Choroid plexus epithelial cell (primary cell): ENCODE measurements at regions not wholly inside any gene's neighbourhood (a gene's known extent, or its start where the extent isn't known, plus 50 kb on each side); places are given as distances from the start of the nearest gene placed in this dataset.
"Not testable (repeated sequence)": the region's sequence is repeated elsewhere in the genome, so short reads cannot be mapped to it uniquely, and the experiment has no call there.

ENCODE experiments used
- DNase-seq: peaks from one replicate; pipeline ENCODE4 v3.0.0-alpha.2; 2010; ENCODE audit warnings: low read depth
- H3K4me3 ChIP-seq: 2 replicates; pipeline ENCODE4 v1.5.1; 2011; ENCODE audit warnings: low read depth, mild to moderate bottlenecking, control low read depth, low read length, moderate library complexity
- CTCF ChIP-seq: conservative IDR thresholded peaks from 2 replicates; pipeline ENCODE4 v1.5.1; 2011; ENCODE audit warnings: low read depth, mild to moderate bottlenecking, control low read depth, inconsistent platforms, low read length, moderate library complexity

DNA sequence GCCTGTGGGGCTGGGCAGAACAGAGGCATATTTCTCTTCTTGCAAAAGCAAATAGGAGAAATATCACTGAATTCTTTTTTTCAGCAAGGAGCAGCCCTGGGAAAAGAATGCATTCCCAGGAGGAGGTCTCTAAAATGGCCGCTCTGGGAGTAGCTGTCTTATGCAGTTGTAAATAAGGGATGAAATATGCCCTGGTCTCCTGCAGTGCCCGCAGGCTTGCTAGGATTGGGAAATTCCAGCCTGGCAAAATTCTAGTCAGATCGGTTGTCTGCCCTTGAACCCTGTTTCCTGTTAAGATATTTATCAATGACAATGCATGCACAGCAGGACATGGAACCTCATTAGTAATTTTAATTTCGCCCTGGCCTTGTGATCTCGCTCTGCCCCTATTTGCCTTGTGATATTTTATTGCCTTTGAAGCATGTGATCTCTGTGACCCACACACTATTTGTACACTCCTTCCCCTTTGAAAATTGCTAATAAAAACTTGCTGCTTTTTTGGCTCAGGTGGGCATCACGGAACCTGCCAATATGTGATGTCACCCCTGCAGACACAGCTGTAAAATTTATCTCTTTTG, 1993.2 kb downstream of the PCDH9 start:
- TF ChIP-seq CTCF, result no peak
- DNase-seq, result no peak
- no peak overlapping the region for H3K4me3 ChIP-seq

DNA sequence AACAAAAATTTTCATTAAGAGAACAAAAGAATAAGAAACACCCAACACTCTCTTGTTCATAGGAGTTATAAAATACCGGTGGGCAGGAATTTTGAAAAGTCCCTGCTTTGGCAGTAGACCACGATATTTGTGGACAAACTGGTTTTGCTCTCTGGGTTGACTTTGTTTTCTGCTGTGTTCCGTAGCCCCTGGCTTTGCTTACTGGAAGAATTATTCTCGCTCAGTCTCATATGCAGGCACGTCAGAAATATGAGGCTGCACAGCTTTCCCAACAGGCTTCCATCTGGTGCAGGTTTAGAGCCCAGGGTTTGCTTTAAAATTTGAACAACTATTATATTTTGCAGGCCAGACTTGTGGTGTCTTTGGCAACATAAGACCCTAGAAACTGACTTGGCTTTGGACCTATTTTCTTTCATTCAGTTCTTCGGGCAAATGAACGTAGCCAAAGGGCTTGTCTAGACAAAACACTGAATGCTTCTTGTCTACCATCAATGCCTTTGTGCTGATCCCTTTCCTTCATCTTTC, 2012.6 kb downstream of the PCDH9 start:
- DNase-seq, result no peak
- no peak for TF ChIP-seq CTCF
- no peak overlapping the region for H3K4me3 ChIP-seq

DNA sequence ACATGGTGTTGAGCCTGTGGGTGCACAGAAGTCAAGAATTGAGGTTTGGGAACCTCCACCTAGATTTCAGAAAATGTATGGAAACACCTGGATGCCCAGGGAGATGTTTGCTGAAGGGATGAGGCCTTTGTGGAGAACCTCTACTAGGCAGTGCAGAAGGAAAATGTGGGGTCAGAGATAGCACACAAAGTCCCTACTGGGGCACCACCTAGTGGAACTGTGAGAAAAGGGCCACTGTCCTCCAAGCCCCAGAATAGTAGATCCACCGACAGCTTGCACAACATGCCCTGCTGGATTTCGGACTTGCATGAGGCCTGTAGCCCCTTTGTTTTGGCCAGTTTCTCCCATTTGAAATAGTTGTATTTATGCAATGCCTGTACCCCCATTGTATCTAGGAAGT, 2027.3 kb downstream of the PCDH9 start:
- DNase-seq, result peak; percentile 10
- TF ChIP-seq CTCF, result peak; percentile 46
- H3K4me3 ChIP-seq, result not testable (repeated sequence)

DNA sequence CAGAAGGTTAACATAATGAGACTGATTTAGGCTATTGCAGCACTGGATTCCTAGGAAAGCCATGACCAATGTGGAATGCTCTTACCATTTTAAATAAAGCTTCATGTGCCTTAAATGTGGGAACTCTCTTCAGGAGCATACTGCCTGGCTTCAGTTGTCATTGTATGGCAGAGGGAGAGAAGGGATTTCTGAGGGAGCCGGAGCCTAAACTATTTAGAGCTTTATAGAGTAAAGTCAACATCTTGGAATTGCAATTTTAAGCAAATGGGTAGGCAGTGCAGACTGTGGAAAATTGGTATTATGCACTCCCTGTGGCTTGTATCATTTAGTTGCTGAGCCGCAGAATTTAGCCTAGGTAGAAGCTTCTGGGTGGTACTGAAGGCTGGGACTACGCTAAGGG, 2041.4 kb downstream of the PCDH9 start:
- no peak for DNase-seq
- TF ChIP-seq CTCF, result no peak
- H3K4me3 ChIP-seq, result no peak overlapping the region

GRCh38 chr13:65168026-65168425, 2062.1 kb downstream of the PCDH9 start:
- no peak for TF ChIP-seq CTCF
- no peak overlapping the region for H3K4me3 ChIP-seq
- no peak for DNase-seq

- no peak for DNase-seq
- no peak for TF ChIP-seq CTCF
These were observed 2063.5 kb downstream of the PCDH9 start for GRCh38 chr13:65166675-65167074.

GRCh38 chr13:65159803-65160202, 2070.3 kb downstream of the PCDH9 start:
- no peak for TF ChIP-seq CTCF
- no peak overlapping the region for H3K4me3 ChIP-seq
- no peak for DNase-seq

More at GRCh38 chr13:65166675-65167074, 2063.5 kb downstream of the PCDH9 start:
- no peak overlapping the region for H3K4me3 ChIP-seq
